ENCODE measurements at regions not wholly inside any gene's neighbourhood (a gene's known extent, or its start where the extent isn't known, plus 50 kb on each side); places are given as distances from the start of the nearest gene placed in this dataset.
"Not testable (repeated sequence)": the region's sequence is repeated elsewhere in the genome, so short reads cannot be mapped to it uniquely, and the experiment has no call there.

DNA sequence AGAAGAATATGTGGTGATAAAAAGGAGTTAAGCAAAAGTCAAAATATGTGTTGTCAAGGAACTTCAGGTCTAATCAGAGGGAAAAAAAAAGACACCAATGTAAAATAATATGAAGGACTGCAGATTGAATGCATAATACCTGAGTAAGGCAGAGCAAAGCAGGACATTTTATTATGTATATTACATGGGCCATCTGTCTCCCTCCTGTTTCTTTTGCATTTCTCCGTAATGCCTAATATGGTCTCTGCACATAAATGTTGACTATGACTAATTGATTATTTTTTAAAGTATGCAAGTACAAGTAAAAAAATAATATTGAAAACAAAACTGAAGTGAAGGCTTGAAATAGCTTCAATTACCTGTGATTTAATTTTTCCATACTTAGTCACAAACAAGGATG is 384.7 kb upstream of the MAN1A1 start:
- TF ChIP-seq, protein P1, sequence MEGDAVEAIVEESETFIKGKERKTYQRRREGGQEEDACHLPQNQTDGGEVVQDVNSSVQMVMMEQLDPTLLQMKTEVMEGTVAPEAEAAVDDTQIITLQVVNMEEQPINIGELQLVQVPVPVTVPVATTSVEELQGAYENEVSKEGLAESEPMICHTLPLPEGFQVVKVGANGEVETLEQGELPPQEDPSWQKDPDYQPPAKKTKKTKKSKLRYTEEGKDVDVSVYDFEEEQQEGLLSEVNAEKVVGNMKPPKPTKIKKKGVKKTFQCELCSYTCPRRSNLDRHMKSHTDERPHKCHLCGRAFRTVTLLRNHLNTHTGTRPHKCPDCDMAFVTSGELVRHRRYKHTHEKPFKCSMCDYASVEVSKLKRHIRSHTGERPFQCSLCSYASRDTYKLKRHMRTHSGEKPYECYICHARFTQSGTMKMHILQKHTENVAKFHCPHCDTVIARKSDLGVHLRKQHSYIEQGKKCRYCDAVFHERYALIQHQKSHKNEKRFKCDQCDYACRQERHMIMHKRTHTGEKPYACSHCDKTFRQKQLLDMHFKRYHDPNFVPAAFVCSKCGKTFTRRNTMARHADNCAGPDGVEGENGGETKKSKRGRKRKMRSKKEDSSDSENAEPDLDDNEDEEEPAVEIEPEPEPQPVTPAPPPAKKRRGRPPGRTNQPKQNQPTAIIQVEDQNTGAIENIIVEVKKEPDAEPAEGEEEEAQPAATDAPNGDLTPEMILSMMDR (IDR thresholded peaks at IDR 0.05; ENCODE audit: insufficient read depth, low read length): no peak
- DNase-seq (ENCODE audit: low read depth): no peak
- no peak overlapping the region for H3K4me3 ChIP-seq (ENCODE audit: low read depth, low read length)

DNA sequence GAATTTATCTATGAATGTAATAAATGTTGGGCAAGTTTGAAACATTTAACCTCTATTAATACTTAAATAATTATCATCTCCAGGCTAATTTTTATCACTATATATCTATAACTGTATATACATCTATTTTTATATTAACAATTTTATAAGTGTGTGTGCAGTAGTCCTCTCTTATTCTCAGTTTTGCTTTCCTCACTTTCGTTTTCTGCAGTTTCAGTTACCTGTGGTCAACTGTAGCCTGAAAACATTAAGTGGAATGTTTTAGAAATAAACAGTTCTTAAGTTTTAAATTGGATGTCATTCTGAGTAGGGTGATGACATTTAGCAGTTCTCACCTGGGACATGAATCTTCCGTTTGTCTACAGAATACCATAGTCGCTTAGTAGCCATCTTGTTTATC is 379.4 kb upstream of the MAN1A1 start:
- DNase-seq (ENCODE audit: low read depth): no peak
- TF ChIP-seq, protein P1 (IDR thresholded peaks at IDR 0.05; ENCODE audit: insufficient read depth, low read length): no peak

DNA sequence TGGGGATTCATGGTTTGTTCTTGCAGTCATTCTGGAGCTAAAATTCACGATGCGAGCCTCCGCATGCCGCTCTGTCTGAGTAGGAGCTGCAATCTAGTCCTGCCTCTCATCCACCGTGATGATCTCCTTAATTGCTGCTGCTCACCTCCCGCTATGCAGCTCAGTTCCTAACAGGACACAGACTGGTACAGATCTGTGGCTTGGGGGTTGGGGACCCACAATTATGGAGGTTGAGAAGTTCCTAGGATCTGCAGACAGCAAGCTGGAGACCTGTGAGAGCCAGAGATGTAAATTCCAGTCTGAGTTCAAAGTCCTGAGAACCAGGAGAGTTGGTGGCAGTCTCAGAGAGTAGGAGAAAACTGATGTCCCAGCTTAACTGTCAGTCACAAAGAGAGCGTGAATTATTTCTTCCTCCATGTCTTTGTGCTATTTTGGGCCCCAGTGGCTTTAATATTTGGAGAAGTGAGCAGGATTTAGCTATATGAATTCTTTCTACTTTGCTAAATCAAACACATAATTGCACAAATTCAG is 378.7 kb upstream of the MAN1A1 start:
- no peak for DNase-seq (ENCODE audit: low read depth)
- H3K4me3 ChIP-seq (ENCODE audit: low read depth, low read length): no peak overlapping the region
- TF ChIP-seq, protein P1 (IDR thresholded peaks at IDR 0.05; ENCODE audit: insufficient read depth, low read length): no peak

More for the DNA sequence above, 379.4 kb upstream of the MAN1A1 start:
- H3K4me3 ChIP-seq (ENCODE audit: low read depth, low read length): no peak overlapping the region

DNA sequence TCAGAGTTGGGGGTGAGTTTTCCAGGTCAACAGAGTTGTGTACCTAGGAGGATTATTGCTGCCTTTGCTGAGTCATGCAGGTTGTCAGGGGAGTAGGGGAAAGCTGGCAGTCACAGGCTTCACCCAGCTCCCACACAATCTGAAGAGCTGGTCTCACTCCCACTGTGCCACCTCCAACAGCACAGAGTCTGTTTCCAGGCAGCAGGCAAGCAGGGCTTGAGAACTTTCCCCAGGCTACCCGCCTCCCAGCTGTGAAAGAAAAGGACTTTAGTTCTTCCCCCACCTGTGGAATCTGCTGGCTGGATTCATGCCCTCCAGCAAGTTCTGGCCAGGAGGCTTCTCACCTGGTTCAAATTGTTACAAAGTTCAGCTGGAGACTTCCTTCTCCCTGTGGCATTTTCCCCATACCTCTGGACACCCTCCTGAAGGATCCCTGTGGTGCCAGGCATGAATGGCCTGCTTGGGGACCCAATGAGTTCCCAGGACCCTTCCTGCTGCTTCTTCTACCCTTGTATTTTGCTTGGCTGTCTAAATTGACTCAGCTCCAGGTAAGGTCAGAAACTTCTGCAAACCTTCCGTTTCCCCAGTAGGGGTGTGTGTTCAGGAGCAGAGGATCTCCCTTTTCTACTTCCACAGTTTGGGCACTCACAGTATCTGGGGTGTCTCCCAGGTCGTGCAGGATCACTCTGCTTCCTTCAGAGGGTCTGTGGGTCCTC is 378.1 kb upstream of the MAN1A1 start:
- H3K4me3 ChIP-seq (ENCODE audit: low read depth, low read length): no peak overlapping the region
- TF ChIP-seq, protein P1 (IDR thresholded peaks at IDR 0.05; ENCODE audit: insufficient read depth, low read length): no peak
- no peak for DNase-seq (ENCODE audit: low read depth)

DNA sequence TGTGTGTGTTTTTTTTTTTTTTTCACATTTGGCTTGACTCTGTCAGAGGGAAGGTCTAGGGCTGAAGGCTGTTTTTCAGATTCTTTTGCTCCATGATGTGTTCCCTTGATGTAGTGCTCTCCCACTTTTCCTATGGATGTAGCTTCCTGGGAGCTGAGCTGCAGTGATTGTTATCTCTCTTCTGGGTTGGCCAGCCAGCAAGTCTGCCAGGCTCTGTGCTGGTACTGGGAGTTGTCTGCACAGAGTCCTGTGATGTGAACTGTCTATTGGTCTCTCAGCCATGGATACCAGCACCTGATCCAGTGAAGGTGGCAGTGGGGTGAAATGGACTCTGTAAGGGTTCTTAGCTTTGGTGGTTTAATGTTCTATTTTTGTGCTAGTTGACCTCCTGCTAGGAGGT is 377.4 kb upstream of the MAN1A1 start:
- not testable (repeated sequence) for DNase-seq (ENCODE audit: low read depth); H3K4me3 ChIP-seq (ENCODE audit: low read depth, low read length)

DNA sequence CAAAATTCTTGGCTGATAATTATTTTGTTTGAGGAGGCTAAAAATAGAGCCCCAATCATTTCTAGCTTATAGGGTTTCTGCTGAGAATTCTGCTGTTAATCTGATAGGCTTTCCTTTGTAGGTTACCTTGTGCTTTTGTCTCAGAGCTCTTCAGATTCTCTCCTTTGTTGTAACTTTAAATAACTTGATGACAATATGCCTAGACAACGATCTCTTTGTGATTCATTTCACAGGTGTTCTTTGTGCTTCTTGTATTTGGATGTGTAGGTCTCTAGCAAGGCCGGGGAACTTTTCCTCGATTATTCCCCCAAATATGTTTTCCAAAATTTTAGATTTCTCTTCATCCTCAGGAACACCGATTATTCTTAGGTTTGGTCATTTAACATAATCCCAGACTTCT is 376.5 kb upstream of the MAN1A1 start:
- TF ChIP-seq, protein P1 (IDR thresholded peaks at IDR 0.05; ENCODE audit: insufficient read depth, low read length): no peak
- H3K4me3 ChIP-seq (ENCODE audit: low read depth, low read length): no peak overlapping the region
- DNase-seq (ENCODE audit: low read depth): no peak

DNA sequence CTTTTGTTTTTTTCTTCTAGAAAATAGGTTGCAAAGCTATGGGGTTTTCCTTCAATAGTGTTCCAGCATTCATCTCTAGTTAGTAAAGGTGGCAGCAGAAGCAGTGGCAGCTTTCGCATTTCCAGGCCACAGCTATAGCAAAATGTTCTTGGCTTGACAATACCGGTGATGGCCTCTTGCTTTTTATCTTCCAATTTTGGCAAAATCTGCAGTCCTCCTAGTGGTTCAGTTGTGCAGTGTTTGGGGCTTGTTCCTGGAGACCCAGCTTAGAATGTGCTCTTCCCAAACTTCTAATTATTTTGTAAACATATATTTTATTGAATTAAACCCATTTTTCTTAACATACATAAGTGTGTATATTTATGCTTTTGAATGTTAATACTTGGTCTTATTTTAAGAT is 370.6 kb upstream of the MAN1A1 start:
- no peak overlapping the region for H3K4me3 ChIP-seq (ENCODE audit: low read depth, low read length)
- DNase-seq (ENCODE audit: low read depth): peak; percentile 14
- TF ChIP-seq, protein P1 (IDR thresholded peaks at IDR 0.05; ENCODE audit: insufficient read depth, low read length): peak; percentile 43

Data from fibroblast of the aortic adventitia (primary cell).